K562 (cell line): ENCODE measurements at regions not wholly inside any gene's neighbourhood (a gene's known extent, or its start where the extent isn't known, plus 50 kb on each side); places are given as distances from the start of the nearest gene placed in this dataset.

Experiments used
- ARID1B ChIP-seq: fragments of 450-650 bp; IDR thresholded peaks from 2 replicates; pipeline ENCODE4 v1.6.1; 2016; ENCODE audit warnings: antibody characterized with exemption, mild to moderate bottlenecking, inconsistent platforms
- CXXC5 ChIP-seq: fragments of 250-450 bp; sonication (Bioruptor Pico); IDR thresholded peaks from 2 replicates; pipeline ENCODE4 v1.8.0; 2022; ENCODE audit warnings: inconsistent platforms, mild to moderate bottlenecking, moderate library complexity
- EGR1 ChIP-seq: fragments of 450-650 bp; conservative IDR thresholded peaks from 2 replicates; pipeline ENCODE4 v1.6.1; 2017; ENCODE audit warnings: mild to moderate bottlenecking
- EHMT2 ChIP-seq: fragments of 450-650 bp; IDR thresholded peaks from 2 replicates; pipeline ENCODE4 v1.6.1; 2018; ENCODE audit warnings: antibody characterized with exemption
- FOSL1 ChIP-seq: fragments of 200-800 bp; sonication (Bioruptor generic); conservative IDR thresholded peaks from 2 replicates; pipeline ENCODE4 v1.6.1; 2016; ENCODE audit warnings: missing genetic modification characterization, missing compliant biosample characterization
- HDAC6 ChIP-seq: IDR thresholded peaks from 2 replicates; pipeline ENCODE4 v1.6.1; 2012; ENCODE audit warnings: low read depth, mild to moderate bottlenecking, control low read depth, inconsistent platforms, low read length, moderate library complexity
- HNRNPUL1 ChIP-seq: fragments of 200-400 bp; formaldehyde crosslinking; IDR thresholded peaks from 2 replicates; pipeline ENCODE4 v1.6.1; 2017; ENCODE audit warnings: low read length
- KLF6 ChIP-seq: fragments of 250-450 bp; sonication (Bioruptor Pico); IDR thresholded peaks from 2 replicates; pipeline ENCODE4 v1.4.0; 2020; ENCODE audit warnings: mild to moderate bottlenecking, moderate library complexity, borderline replicate concordance
- L3MBTL2 ChIP-seq: fragments of 450-650 bp; IDR thresholded peaks from 2 replicates; pipeline ENCODE4 v1.6.1; 2016; ENCODE audit warnings: mild to moderate bottlenecking, moderate library complexity
- MBD2 ChIP-seq: sonication (generic); IDR thresholded peaks from 2 replicates; pipeline ENCODE4 v1.6.1; 2016; ENCODE audit warnings: low read depth, borderline replicate concordance
- NR2C2 ChIP-seq, 2 experiments: fragments of 200-800 bp in 1 of 2; sonication (Bioruptor generic) in 1 of 2; sonication (generic) in 1 of 2; formaldehyde crosslinking in 1 of 2; IDR thresholded peaks; 2 replicates each; pipeline versions ENCODE4 v1.6.1 to v1.8.0; 2016 to 2022; ENCODE audit warnings: mild to moderate bottlenecking in 1 of 2, missing compliant biosample characterization in 1 of 2, missing genetic modification characterization in 1 of 2, missing genetic modification reagents in 1 of 2
- NRF1 ChIP-seq, 2 experiments: fragments of 450-650 bp; IDR thresholded peaks in 1 of 2; conservative IDR thresholded peaks in 1 of 2; 2 replicates each; pipeline ENCODE4 v1.6.1; 2014; ENCODE audit warnings: mild to moderate bottlenecking in 2 of 2
- RCOR1 ChIP-seq, 2 experiments: IDR thresholded peaks; 2 replicates each; pipeline ENCODE4 v1.6.1; 2012; ENCODE audit warnings: low read depth in 2 of 2, low read length in 2 of 2, borderline replicate concordance in 1 of 2, improper control_type of control experiment in 1 of 2
- SMAD4 ChIP-seq: fragments of 250-450 bp; sonication (Bioruptor Pico); conservative IDR thresholded peaks from 2 replicates; pipeline ENCODE4 v1.8.0; 2021; ENCODE audit warnings: inconsistent platforms, mild to moderate bottlenecking, moderate library complexity
- SMARCA4 ChIP-seq: fragments of 450-650 bp; IDR thresholded peaks from 2 replicates; pipeline ENCODE4 v1.6.1; 2016
- TCF3 ChIP-seq: sonication (generic); formaldehyde crosslinking; IDR thresholded peaks from 2 replicates; pipeline ENCODE4 v1.4.0; 2020; ENCODE audit warnings: mild to moderate bottlenecking, missing genetic modification reagents
- ZNF133 ChIP-seq: fragments of 250-450 bp; sonication (Bioruptor Pico); IDR thresholded peaks from 2 replicates; pipeline ENCODE4 v1.4.0; 2020; ENCODE audit warnings: mild to moderate bottlenecking
- ZNF644 ChIP-seq: fragments of 200-800 bp; sonication (Bioruptor generic); IDR thresholded peaks from 2 replicates; pipeline ENCODE4 v1.6.1; 2016; ENCODE audit warnings: low read depth, missing genetic modification characterization, missing compliant biosample characterization
- TF ChIP-seq, protein P1 (sequence below): fragments of 250-450 bp; sonication (Bioruptor Pico); IDR thresholded peaks from 2 replicates; pipeline ENCODE4 v1.8.0; 2021; ENCODE audit warnings: moderate library complexity, mild to moderate bottlenecking, inconsistent platforms
- TF ChIP-seq, protein P2 (sequence below): sonication (generic); formaldehyde crosslinking; IDR thresholded peaks from 2 replicates; pipeline ENCODE4 v1.5.0; 2020; ENCODE audit warnings: missing genetic modification reagents
- TF ChIP-seq, protein P3 (sequence below), 2 experiments: fragments of 450-650 bp in 1 of 2; sonication (generic) in 1 of 2; formaldehyde crosslinking in 1 of 2; IDR thresholded peaks in 1 of 2; conservative IDR thresholded peaks in 1 of 2; 2 replicates each; pipeline versions ENCODE4 v1.6.1 to v1.8.1; 2016 to 2023; ENCODE audit warnings: mild to moderate bottlenecking in 2 of 2, moderate library complexity in 2 of 2, inconsistent platforms in 1 of 2, missing genetic modification reagents in 1 of 2
- TF ChIP-seq, protein P4 (sequence below): fragments of 250-450 bp; sonication (Bioruptor Pico); IDR thresholded peaks from 2 replicates; pipeline ENCODE4 v1.8.0; 2022; ENCODE audit warnings: inconsistent platforms, mild to moderate bottlenecking, moderate library complexity, borderline replicate concordance
- TF ChIP-seq, protein P5 (sequence below): IDR thresholded peaks from 2 replicates; pipeline ENCODE4 v1.6.1; 2014; ENCODE audit warnings: antibody characterized with exemption

DNA sequence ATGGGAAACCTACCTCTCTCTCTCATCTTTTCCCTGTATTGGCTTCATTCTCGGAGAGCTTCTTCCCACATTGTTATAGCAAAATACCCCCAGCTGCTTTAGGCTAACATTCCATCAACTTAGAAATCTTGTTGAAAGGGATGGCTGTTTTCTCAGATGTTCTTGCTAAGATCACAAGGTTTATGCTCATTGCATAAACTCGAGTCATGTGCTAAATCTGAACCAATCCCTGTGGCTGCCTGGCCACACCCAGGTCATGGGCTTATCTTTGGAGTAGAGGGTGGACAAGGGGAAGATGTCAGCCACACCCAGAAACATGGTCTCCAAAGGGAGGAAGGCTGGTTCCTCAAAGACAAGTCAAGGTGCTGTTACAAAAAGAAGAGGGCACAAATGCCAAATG is 150.6 kb upstream of the UMPS start (continued):
- TF ChIP-seq, protein P1, sequence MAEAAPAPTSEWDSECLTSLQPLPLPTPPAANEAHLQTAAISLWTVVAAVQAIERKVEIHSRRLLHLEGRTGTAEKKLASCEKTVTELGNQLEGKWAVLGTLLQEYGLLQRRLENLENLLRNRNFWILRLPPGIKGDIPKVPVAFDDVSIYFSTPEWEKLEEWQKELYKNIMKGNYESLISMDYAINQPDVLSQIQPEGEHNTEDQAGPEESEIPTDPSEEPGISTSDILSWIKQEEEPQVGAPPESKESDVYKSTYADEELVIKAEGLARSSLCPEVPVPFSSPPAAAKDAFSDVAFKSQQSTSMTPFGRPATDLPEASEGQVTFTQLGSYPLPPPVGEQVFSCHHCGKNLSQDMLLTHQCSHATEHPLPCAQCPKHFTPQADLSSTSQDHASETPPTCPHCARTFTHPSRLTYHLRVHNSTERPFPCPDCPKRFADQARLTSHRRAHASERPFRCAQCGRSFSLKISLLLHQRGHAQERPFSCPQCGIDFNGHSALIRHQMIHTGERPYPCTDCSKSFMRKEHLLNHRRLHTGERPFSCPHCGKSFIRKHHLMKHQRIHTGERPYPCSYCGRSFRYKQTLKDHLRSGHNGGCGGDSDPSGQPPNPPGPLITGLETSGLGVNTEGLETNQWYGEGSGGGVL (CRISPR knock-in tag), result no peak
- TF ChIP-seq SMAD4, result no peak; the same call in 1 of the 2 replicates
- 0 out of 2 replicates have a peak, but pooled peaks have one; percentile 46 for TF ChIP-seq ZNF644 (tag)
- TF ChIP-seq NR2C2 (CRISPR knock-in tag; IDR thresholded peaks at IDR 0.05), result no peak
- peak; percentile 83 for TF ChIP-seq NR2C2 (tag; IDR thresholded peaks at IDR 0.05)
- peak; percentile 23; the same call in 1 of the 2 replicates for TF ChIP-seq CXXC5 (CRISPR knock-in tag)
- no peak for TF ChIP-seq MBD2
- TF ChIP-seq HDAC6, result no peak
- TF ChIP-seq, protein P2, sequence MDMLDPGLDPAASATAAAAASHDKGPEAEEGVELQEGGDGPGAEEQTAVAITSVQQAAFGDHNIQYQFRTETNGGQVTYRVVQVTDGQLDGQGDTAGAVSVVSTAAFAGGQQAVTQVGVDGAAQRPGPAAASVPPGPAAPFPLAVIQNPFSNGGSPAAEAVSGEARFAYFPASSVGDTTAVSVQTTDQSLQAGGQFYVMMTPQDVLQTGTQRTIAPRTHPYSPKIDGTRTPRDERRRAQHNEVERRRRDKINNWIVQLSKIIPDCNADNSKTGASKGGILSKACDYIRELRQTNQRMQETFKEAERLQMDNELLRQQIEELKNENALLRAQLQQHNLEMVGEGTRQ (CRISPR knock-in tag), result peak; percentile 77
- TF ChIP-seq FOSL1 (tag), result no peak
- TF ChIP-seq, protein P3, sequence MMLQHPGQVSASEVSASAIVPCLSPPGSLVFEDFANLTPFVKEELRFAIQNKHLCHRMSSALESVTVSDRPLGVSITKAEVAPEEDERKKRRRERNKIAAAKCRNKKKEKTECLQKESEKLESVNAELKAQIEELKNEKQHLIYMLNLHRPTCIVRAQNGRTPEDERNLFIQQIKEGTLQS (IDR thresholded peaks at IDR 0.05), result peak; percentile 41
- TF ChIP-seq, protein P3 (CRISPR knock-in tag; conservative IDR thresholded peaks at IDR 0.05), result no peak
- TF ChIP-seq SMARCA4, result peak; percentile 50; the same call in 1 of the 2 replicates
- TF ChIP-seq ARID1B, result peak; percentile 49
- peak; percentile 23; the same call in 1 of the 2 replicates for TF ChIP-seq KLF6 (CRISPR knock-in tag)
- TF ChIP-seq TCF3 (CRISPR knock-in tag), result peak; percentile 49
- 0 out of 2 replicates have a peak, but pooled peaks have one; percentile 33 for TF ChIP-seq EHMT2
- no peak for TF ChIP-seq HNRNPUL1
- TF ChIP-seq, protein P4, sequence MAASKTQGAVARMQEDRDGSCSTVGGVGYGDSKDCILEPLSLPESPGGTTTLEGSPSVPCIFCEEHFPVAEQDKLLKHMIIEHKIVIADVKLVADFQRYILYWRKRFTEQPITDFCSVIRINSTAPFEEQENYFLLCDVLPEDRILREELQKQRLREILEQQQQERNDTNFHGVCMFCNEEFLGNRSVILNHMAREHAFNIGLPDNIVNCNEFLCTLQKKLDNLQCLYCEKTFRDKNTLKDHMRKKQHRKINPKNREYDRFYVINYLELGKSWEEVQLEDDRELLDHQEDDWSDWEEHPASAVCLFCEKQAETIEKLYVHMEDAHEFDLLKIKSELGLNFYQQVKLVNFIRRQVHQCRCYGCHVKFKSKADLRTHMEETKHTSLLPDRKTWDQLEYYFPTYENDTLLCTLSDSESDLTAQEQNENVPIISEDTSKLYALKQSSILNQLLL (CRISPR knock-in tag), result no peak
- TF ChIP-seq RCOR1 (IDR thresholded peaks at IDR 0.05; ENCODE audit: borderline replicate concordance in 1 of 2, low read depth in 2 of 2, low read length in 2 of 2), result peak in 1 of 2 experiments; percentile 91; a peak in 1 of 4 replicates
- TF ChIP-seq NRF1 (conservative IDR thresholded peaks at IDR 0.05 in 1 of 2, IDR thresholded peaks at IDR 0.05 in 1 of 2), result 0 out of 4 replicates have a peak, but pooled peaks of 1 of the 2 experiments have one; percentile 25
- TF ChIP-seq ZNF133, result no peak
- no peak for TF ChIP-seq EGR1
- TF ChIP-seq, protein P5, sequence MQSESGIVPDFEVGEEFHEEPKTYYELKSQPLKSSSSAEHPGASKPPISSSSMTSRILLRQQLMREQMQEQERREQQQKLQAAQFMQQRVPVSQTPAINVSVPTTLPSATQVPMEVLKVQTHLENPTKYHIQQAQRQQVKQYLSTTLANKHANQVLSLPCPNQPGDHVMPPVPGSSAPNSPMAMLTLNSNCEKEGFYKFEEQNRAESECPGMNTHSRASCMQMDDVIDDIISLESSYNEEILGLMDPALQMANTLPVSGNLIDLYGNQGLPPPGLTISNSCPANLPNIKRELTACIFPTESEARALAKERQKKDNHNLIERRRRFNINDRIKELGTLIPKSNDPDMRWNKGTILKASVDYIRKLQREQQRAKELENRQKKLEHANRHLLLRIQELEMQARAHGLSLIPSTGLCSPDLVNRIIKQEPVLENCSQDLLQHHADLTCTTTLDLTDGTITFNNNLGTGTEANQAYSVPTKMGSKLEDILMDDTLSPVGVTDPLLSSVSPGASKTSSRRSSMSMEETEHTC, result 0 out of 2 replicates have a peak, but pooled peaks have one; percentile 31
- TF ChIP-seq L3MBTL2, result peak; percentile 57
